CD14-positive monocyte (primary cell): ENCODE measurements at regions not wholly inside any gene's neighbourhood (a gene's known extent, or its start where the extent isn't known, plus 50 kb on each side); places are given as distances from the start of the nearest gene placed in this dataset.

Source experiments
- DNase-seq, 3 donors: peaks; one replicate each; pipeline ENCODE4 v3.0.0-alpha.2; 2011 to 2022
- H2AFZ ChIP-seq: 2 replicates; pipeline ENCODE4 v1.6.0; 2012; ENCODE audit warnings: mild to moderate bottlenecking, low read depth, low read length, inconsistent platforms; ENCODE audit not compliant: insufficient read depth, poor library complexity, severe bottlenecking
- H3K27ac ChIP-seq, 2 donors: 1 replicate in 1 of 2; 2 replicates in 1 of 2; pipeline ENCODE4 v1.5.1; 2012 to 2013; ENCODE audit warnings: low read length in 2 of 2, control low read depth in 1 of 2, inconsistent platforms in 1 of 2, low read depth in 1 of 2, mild to moderate bottlenecking in 1 of 2
- H3K27me3 ChIP-seq, 2 donors: one replicate each; pipeline versions ENCODE4 v1.6.0 to v1.6.1; 2011 to 2013; ENCODE audit warnings: low read length in 2 of 2; ENCODE audit not compliant: control insufficient read depth in 2 of 2, insufficient read depth in 2 of 2
- H3K36me3 ChIP-seq, 2 donors: replicated peaks in 1 of 2; 1 replicate in 1 of 2; 2 replicates in 1 of 2; pipeline versions ENCODE4 v1.5.1 to v1.6.1; 2012 to 2013; ENCODE audit warnings: low read length in 2 of 2, control low read depth in 1 of 2, inconsistent platforms in 1 of 2, mild to moderate bottlenecking in 1 of 2; ENCODE audit not compliant: insufficient read depth in 2 of 2, control insufficient read depth in 1 of 2
- H3K4me1 ChIP-seq, 2 donors: 1 replicate in 1 of 2; 2 replicates in 1 of 2; pipeline versions ENCODE4 v1.5.1 to v1.6.1; 2012 to 2013; ENCODE audit warnings: low read length in 2 of 2, control low read depth in 1 of 2, inconsistent platforms in 1 of 2, mild to moderate bottlenecking in 1 of 2, moderate library complexity in 1 of 2; ENCODE audit not compliant: insufficient read depth in 2 of 2, control insufficient read depth in 1 of 2
- H3K4me2 ChIP-seq: replicated peaks from 2 replicates; pipeline ENCODE3; 2012; ENCODE audit warnings: low read length, moderate library complexity, mild to moderate bottlenecking; ENCODE audit not compliant: poor library complexity, severe bottlenecking; ENCODE audit errors: extremely low read depth
- H3K4me3 ChIP-seq, 3 experiments: fragments of 200-600 bp in 1 of 3; sonication (generic) in 1 of 3; replicated peaks in 1 of 3; 1 replicate in 2 of 3; 2 replicates in 1 of 3; pipeline ENCODE4 v1.5.1; 2011 to 2013; ENCODE audit warnings: low read length in 3 of 3, mild to moderate bottlenecking in 3 of 3, control low read depth in 2 of 3, low read depth in 2 of 3, inconsistent platforms in 1 of 3, moderate library complexity in 1 of 3
- H3K79me2 ChIP-seq: 2 replicates; pipeline ENCODE4 v1.6.0; 2012; ENCODE audit warnings: mild to moderate bottlenecking, control low read depth, inconsistent platforms, low read length, moderate library complexity; ENCODE audit not compliant: insufficient read depth
- H3K9ac ChIP-seq: 2 replicates; pipeline ENCODE4 v1.6.0; 2017; ENCODE audit warnings: low read length, mild to moderate bottlenecking; ENCODE audit not compliant: insufficient read depth, poor library complexity, severe bottlenecking
- H3K9me3 ChIP-seq, 2 donors: replicated peaks in 1 of 2; 1 replicate in 1 of 2; 2 replicates in 1 of 2; pipeline versions ENCODE4 v1.5.1 to v1.6.1; 2012 to 2013; ENCODE audit warnings: low read length in 2 of 2, control low read depth in 1 of 2; ENCODE audit not compliant: control insufficient read depth in 1 of 2, insufficient read depth in 1 of 2
- H4K20me1 ChIP-seq: 2 replicates; pipeline ENCODE4 v1.6.0; 2012; ENCODE audit warnings: mild to moderate bottlenecking, low read length, control low read depth, moderate library complexity; ENCODE audit not compliant: insufficient read depth
- H3K27ac Mint-ChIP-seq, 7 donors: one replicate each; pipeline ENCODE4 v1.8.0; 2020; ENCODE audit warnings: mild to moderate bottlenecking in 7 of 7, mixed read lengths in 7 of 7, moderate library complexity in 6 of 7, inconsistent platforms in 2 of 7
- H3K27me3 Mint-ChIP-seq, 3 donors: one replicate each; pipeline ENCODE4 v1.8.0; 2021 to 2022; ENCODE audit warnings: low read depth in 3 of 3, mild to moderate bottlenecking in 3 of 3, mixed read lengths in 3 of 3, moderate library complexity in 3 of 3, inconsistent platforms in 1 of 3
- H3K36me3 Mint-ChIP-seq, 2 donors: one replicate each; pipeline ENCODE4 v1.8.0; 2020; ENCODE audit warnings: mixed read lengths in 2 of 2, inconsistent platforms in 1 of 2, mild to moderate bottlenecking in 1 of 2
- H3K4me1 Mint-ChIP-seq: one replicate; pipeline ENCODE4 v1.8.0; 2020; ENCODE audit warnings: mild to moderate bottlenecking, mixed read lengths
- H3K4me3 Mint-ChIP-seq, 2 donors: one replicate each; pipeline ENCODE4 v1.8.0; 2020; ENCODE audit warnings: mild to moderate bottlenecking in 2 of 2, mixed read lengths in 2 of 2, moderate library complexity in 1 of 2
- H3K9me3 Mint-ChIP-seq, 7 donors: one replicate each; pipeline ENCODE4 v1.8.0; 2020 to 2022; ENCODE audit warnings: mixed read lengths in 7 of 7, mild to moderate bottlenecking in 6 of 7, moderate library complexity in 6 of 7, inconsistent platforms in 2 of 7
- CTCF ChIP-seq: fragments of 200-600 bp; IDR thresholded peaks from one replicate; pipeline ENCODE4 v1.8.0; 2022; ENCODE audit warnings: antibody characterized with exemption, mild to moderate bottlenecking
- WGBS: methylation state at CpG from one replicate; pipeline ENCODE4 v1.1.5; 2013; ENCODE audit warnings: missing lambda C conversion rate; ENCODE audit not compliant: insufficient coverage; 5-methylcytosine and 5-hydroxymethylcytosine counted together
- intact Hi-C, 2 donors: fragments of 100-400 bp; cut with micrococcal nuclease; formaldehyde crosslinking; loops; one replicate each; pipeline versions ENCODE4 v1.15.0 to v1.15.1; 2023

GRCh38 chr1:69426401-69426800 lies 141.3 kb upstream of the LRRC7 start:
- H4K20me1 ChIP-seq = no peaks in the 10 kb centered on the region
- Mint-ChIP-seq H3K4me1 (no peaks in the 10 kb centered on the region), H3K27ac (no peak overlapping the region), H3K36me3 (no peaks in the 10 kb centered on the region), H3K27me3 (peaks cover 0 to 2% (median 0%) of the 10 kb centered on the region in 3 donors), H3K9me3 (peaks cover 0 to 4% (median 0%) of the 10 kb centered on the region in 7 donors), H3K4me3 (no peak overlapping the region)
- H3K4me2 ChIP-seq = no peak overlapping the region
- H2AFZ ChIP-seq = no peak overlapping the region
- no peaks in the 10 kb centered on the region for H3K79me2 ChIP-seq
- no peaks in the 10 kb centered on the region for H3K9me3 ChIP-seq
- no peaks in the 10 kb centered on the region for H3K27me3 ChIP-seq
- no peak overlapping the region for H3K4me3 ChIP-seq
- no CpG with 5 or more reads among the region's 2 CpGs for WGBS
- TF ChIP-seq CTCF = no peak
- no peak for DNase-seq
- H3K4me1 ChIP-seq = no peaks in the 10 kb centered on the region
- no peaks in the 10 kb centered on the region for H3K36me3 ChIP-seq
- intact Hi-C loops = no loop called here
- no peak overlapping the region for H3K27ac ChIP-seq
- H3K9ac ChIP-seq = no peak overlapping the region

GRCh38 chr1:69433073-69433472 lies 134.6 kb upstream of the LRRC7 start:
- H3K4me2 ChIP-seq = no peak overlapping the region
- Mint-ChIP-seq H3K27ac (peak overlapping the region in 2 of 7 donors; percentile 19 to 37), H3K9me3 (peaks cover 0 to 5% (median 2%) of the 10 kb centered on the region in 7 donors), H3K4me3 (no peak overlapping the region), H3K4me1 (peaks cover 5% of the 10 kb centered on the region), H3K27me3 (peaks cover 0 to 5% (median 2%) of the 10 kb centered on the region in 3 donors), H3K36me3 (no peaks in the 10 kb centered on the region)
- no peak for TF ChIP-seq CTCF
- no peaks in the 10 kb centered on the region for H3K36me3 ChIP-seq
- no peaks in the 10 kb centered on the region for H3K27me3 ChIP-seq
- no peaks in the 10 kb centered on the region for H3K9me3 ChIP-seq
- no peak overlapping the region for H3K27ac ChIP-seq
- H4K20me1 ChIP-seq = no peaks in the 10 kb centered on the region
- no peaks in the 10 kb centered on the region for H3K4me1 ChIP-seq
- intact Hi-C loops = no loop called here
- H3K9ac ChIP-seq = no peak overlapping the region
- no peak overlapping the region for H2AFZ ChIP-seq
- H3K4me3 ChIP-seq = no peak overlapping the region
- H3K79me2 ChIP-seq = no peaks in the 10 kb centered on the region
- no peak for DNase-seq
